ENCODE measurements at regions not wholly inside any gene's neighbourhood (a gene's known extent, or its start where the extent isn't known, plus 50 kb on each side); places are given as distances from the start of the nearest gene placed in this dataset.

- Histone ChIP-seq H3K4me3 (ENCODE audit: low read length) (no peak overlapping the region), H3K9me3 (ENCODE audit: control insufficient read depth, low read length) (no peaks in the 10 kb centered on the region), H3K9ac (ENCODE audit: extremely low read depth, low read length, poor library complexity, severe bottlenecking) (no peak overlapping the region), H3K27ac (ENCODE audit: low read depth, low read length) (no peak overlapping the region), H3K4me1 (ENCODE audit: control insufficient read depth, insufficient read depth, low read length) (peaks cover 3% of the 10 kb centered on the region), H3K36me3 (ENCODE audit: control insufficient read depth, insufficient read depth, low read length) (no peaks in the 10 kb centered on the region), H3K27me3 (ENCODE audit: control insufficient read depth, insufficient read depth, low read length, poor library complexity, severe bottlenecking) (no peaks in the 10 kb centered on the region)
- no peak for DNase-seq
- Mint-ChIP-seq H3K27ac (no peak overlapping the region), H3K4me3 (no peak overlapping the region), H3K9me3 (no peaks in the 10 kb centered on the region), H3K4me1 (peaks cover 10% of the 10 kb centered on the region), H3K36me3 (ENCODE audit: low read depth) (no peaks in the 10 kb centered on the region), H3K27me3 (ENCODE audit: insufficient read depth) (no peaks in the 10 kb centered on the region)
- no peak for TF ChIP-seq CTCF (conservative IDR thresholded peaks at IDR 0.05)
- WGBS, 2 experiments (ENCODE audit: insufficient coverage in 1 of 2, insufficient read length in 1 of 2), result 94 to 100% methylated on average over 2 to 3 of the region's 3 CpGs
These were observed 62.0 kb upstream of the CKS2 start for GRCh38 chr9:89249001-89249400.

GRCh38 chr9:89252651-89253267, 58.2 kb upstream of the CKS2 start:
- H3K9ac ChIP-seq (ENCODE audit: extremely low read depth, low read length, poor library complexity, severe bottlenecking), result no peak overlapping the region
- Mint-ChIP-seq H3K27me3 (ENCODE audit: insufficient read depth) (no peaks in the 10 kb centered on the region), H3K36me3 (ENCODE audit: low read depth) (no peaks in the 10 kb centered on the region), H3K27ac (no peak overlapping the region), H3K4me1 (peaks cover 2% of the 10 kb centered on the region), H3K9me3 (peaks cover 2% of the 10 kb centered on the region), H3K4me3 (no peak overlapping the region)
- H3K36me3 ChIP-seq (ENCODE audit: control insufficient read depth, insufficient read depth, low read length), result no peaks in the 10 kb centered on the region
- no peaks in the 10 kb centered on the region for H3K27me3 ChIP-seq (ENCODE audit: control insufficient read depth, insufficient read depth, low read length, poor library complexity, severe bottlenecking)
- H3K27ac ChIP-seq (ENCODE audit: low read depth, low read length), result no peak overlapping the region
- no peaks in the 10 kb centered on the region for H3K9me3 ChIP-seq (ENCODE audit: control insufficient read depth, low read length)
- peaks cover 1% of the 10 kb centered on the region for H3K4me1 ChIP-seq (ENCODE audit: control insufficient read depth, insufficient read depth, low read length)
- no peak for TF ChIP-seq CTCF (conservative IDR thresholded peaks at IDR 0.05)
- no peak overlapping the region for H3K4me3 ChIP-seq (ENCODE audit: low read length)
- WGBS, 2 experiments (ENCODE audit: insufficient coverage in 1 of 2, insufficient read length in 1 of 2), result 90 to 94% methylated on average over 4 to 8 of the region's 8 CpGs
- no peak for DNase-seq

GRCh38 chr9:89254058-89254772, 56.8 kb upstream of the CKS2 start:
- Mint-ChIP-seq H3K4me3 (no peak overlapping the region), H3K36me3 (ENCODE audit: low read depth) (no peaks in the 10 kb centered on the region), H3K4me1 (no peaks in the 10 kb centered on the region), H3K27ac (no peak overlapping the region), H3K9me3 (peaks cover 6% of the 10 kb centered on the region), H3K27me3 (ENCODE audit: insufficient read depth) (no peaks in the 10 kb centered on the region)
- Histone ChIP-seq H3K27me3 (ENCODE audit: control insufficient read depth, insufficient read depth, low read length, poor library complexity, severe bottlenecking) (no peaks in the 10 kb centered on the region), H3K9me3 (ENCODE audit: control insufficient read depth, low read length) (no peaks in the 10 kb centered on the region), H3K27ac (ENCODE audit: low read depth, low read length) (no peak overlapping the region), H3K4me3 (ENCODE audit: low read length) (no peak overlapping the region), H3K9ac (ENCODE audit: extremely low read depth, low read length, poor library complexity, severe bottlenecking) (no peak overlapping the region), H3K36me3 (ENCODE audit: control insufficient read depth, insufficient read depth, low read length) (no peaks in the 10 kb centered on the region), H3K4me1 (ENCODE audit: control insufficient read depth, insufficient read depth, low read length) (no peaks in the 10 kb centered on the region)
- WGBS, 2 experiments (ENCODE audit: insufficient coverage in 1 of 2, insufficient read length in 1 of 2), result 81 to 89% methylated on average over 5 to 14 of the region's 14 CpGs
- no peak for DNase-seq
- no peak for TF ChIP-seq CTCF (conservative IDR thresholded peaks at IDR 0.05)
